ENCODE measurements at regions not wholly inside any gene's neighbourhood (a gene's known extent, or its start where the extent isn't known, plus 50 kb on each side); places are given as distances from the start of the nearest gene placed in this dataset.
"Not testable (repeated sequence)": the region's sequence is repeated elsewhere in the genome, so short reads cannot be mapped to it uniquely, and the experiment has no call there.

GRCh38 chr15:89030311-89030710 lies 57.9 kb upstream of the ABHD2 start:
- no peak for DNase-seq

- DNase-seq = not testable (repeated sequence)
These were observed 56.5 kb upstream of the ABHD2 start for GRCh38 chr15:89031637-89032285.

GRCh38 chr15:89034305-89034704 lies 54.0 kb upstream of the ABHD2 start:
- DNase-seq = peak; percentile 46

GRCh38 chr15:89035150-89035549 lies 53.1 kb upstream of the ABHD2 start:
- no peak for DNase-seq

- no peak for DNase-seq
These were observed 52.6 kb upstream of the ABHD2 start for GRCh38 chr15:89035658-89036057.

GRCh38 chr15:89038146-89038545 lies 50.1 kb upstream of the ABHD2 start:
- DNase-seq = no peak

All from dermis blood vessel endothelial cell (primary cell).